ENCODE measurements at regions not wholly inside any gene's neighbourhood (a gene's known extent, or its start where the extent isn't known, plus 50 kb on each side); places are given as distances from the start of the nearest gene placed in this dataset.

GRCh38 chr6:111971866-111972532 is 81.9 kb upstream of the CCN6 start:
- TF ChIP-seq CTCF (IDR thresholded peaks at IDR 0.05) = no peak
- TF ChIP-seq POLR2A (IDR thresholded peaks at IDR 0.05) = no peak
